ENCODE measurements at regions not wholly inside any gene's neighbourhood (a gene's known extent, or its start where the extent isn't known, plus 50 kb on each side); places are given as distances from the start of the nearest gene placed in this dataset.

DNA sequence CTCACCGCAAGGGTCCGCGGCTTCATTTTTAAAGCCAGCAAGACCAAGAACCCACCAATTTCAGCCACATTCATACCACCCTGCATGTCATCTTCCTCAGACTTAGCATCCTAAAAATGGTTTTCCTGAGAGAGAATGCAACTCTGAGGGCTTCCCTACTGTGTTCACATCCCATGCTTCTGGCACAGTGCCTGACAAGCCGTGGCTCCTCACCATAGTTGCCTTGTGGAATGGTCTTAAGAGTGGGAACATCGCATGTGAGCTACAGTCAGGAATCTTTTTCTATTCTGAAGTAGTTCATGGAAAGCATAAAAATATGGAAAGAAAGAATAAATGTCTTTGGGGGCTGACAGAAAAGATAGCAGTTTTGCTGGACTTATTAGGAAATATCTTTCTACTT is 120.3 kb downstream of the RAP2B start (continued):
- no peak for TF ChIP-seq CEBPB (IDR thresholded peaks at IDR 0.05; ENCODE audit: borderline replicate concordance in 1 of 2, low read depth in 2 of 2, low read length in 2 of 2)
- no peak for TF ChIP-seq E4F1 (IDR thresholded peaks at IDR 0.05; ENCODE audit: borderline replicate concordance, partially characterized antibody)
- TF ChIP-seq ATF7 (IDR thresholded peaks at IDR 0.05; ENCODE audit: low read depth) = no peak
- no peak for TF ChIP-seq ZNF274 (IDR thresholded peaks at IDR 0.05; ENCODE audit: insufficient read depth, insufficient read length)

GRCh38 chr3:153284282-153284938 is 122.4 kb downstream of the RAP2B start:
- no TSS peak for BruUV-seq (replicated peaks)
- Histone ChIP-seq H3K27ac (ENCODE audit: control insufficient read depth, insufficient read depth) (no peak overlapping the region), H3K9me3 (replicated peaks; ENCODE audit: control insufficient read depth, insufficient read depth, low read length) (no peaks in the 10 kb centered on the region), H3K4me2 (ENCODE audit: control insufficient read depth, insufficient read depth) (no peak overlapping the region), H3K27me3 (replicated peaks in 1 of 2; ENCODE audit: control insufficient read depth in 2 of 2, insufficient read depth in 2 of 2, low read length in 1 of 2) (no peaks in the 10 kb centered on the region), H3K4me3 (no peak overlapping the region), H3K4me1 (ENCODE audit: control insufficient read depth, insufficient read depth, low read length) (no peaks in the 10 kb centered on the region), H3K36me3 (ENCODE audit: control insufficient read depth in 2 of 2, insufficient read depth in 2 of 2, low read length in 1 of 2) (no peaks in the 10 kb centered on the region), H2AFZ (ENCODE audit: control insufficient read depth, low read depth, low read length) (no peak overlapping the region), H3K9ac (ENCODE audit: control insufficient read depth, insufficient read depth, low read length) (no peak overlapping the region), H4K20me1 (ENCODE audit: control insufficient read depth, insufficient read depth) (no peaks in the 10 kb centered on the region), H3K79me2 (ENCODE audit: control insufficient read depth, insufficient read depth, low read length) (no peaks in the 10 kb centered on the region)
- intact Hi-C loops (cut with micrococcal nuclease; ENCODE audit: unreplicated experiment) = no loop called here
- POLR2A ChIA-PET = no interaction called here
- CTCF ChIA-PET = interaction anchor here (0.9 kb wide), 1 partner anchor 243 kb away, joined by 3 read pairs; no protein-coding TSS in a partner anchor
- SMC1A ChIA-PET (ENCODE audit: uncharacterized antibody, unreplicated experiment) = interaction anchor here (1.5 kb wide), 1 partner anchor 9 kb away, joined by 3 read pairs; no protein-coding TSS in a partner anchor
- in situ Hi-C loops (cut with MboI) = no loop called here
- no peak for FAIRE-seq
- 5% methylated on average over 4 of the region's 4 CpGs for WGBS (ENCODE audit: insufficient coverage, insufficient replicate concordance, low lambda C conversion rate, missing lambda C conversion rate)
- ATAC-seq = peak; percentile 68
- RAD21 ChIA-PET (ENCODE audit: unreplicated experiment) = no interaction called here
- TF ChIP-seq, protein P1, sequence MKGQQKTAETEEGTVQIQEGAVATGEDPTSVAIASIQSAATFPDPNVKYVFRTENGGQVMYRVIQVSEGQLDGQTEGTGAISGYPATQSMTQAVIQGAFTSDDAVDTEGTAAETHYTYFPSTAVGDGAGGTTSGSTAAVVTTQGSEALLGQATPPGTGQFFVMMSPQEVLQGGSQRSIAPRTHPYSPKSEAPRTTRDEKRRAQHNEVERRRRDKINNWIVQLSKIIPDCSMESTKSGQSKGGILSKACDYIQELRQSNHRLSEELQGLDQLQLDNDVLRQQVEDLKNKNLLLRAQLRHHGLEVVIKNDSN (IDR thresholded peaks at IDR 0.05; ENCODE audit: borderline replicate concordance, extremely low read length, insufficient read depth, low read depth, low read length) = no peak
- TF ChIP-seq SPI1 (IDR thresholded peaks at IDR 0.05; ENCODE audit: borderline replicate concordance, insufficient read depth, low read depth, low read length) = peak; percentile 80
- DNase-seq (ENCODE audit: low read depth, low spot score) = peak; percentile 12

Measured in GM12878 (cell line).